ENCODE measurements at regions not wholly inside any gene's neighbourhood (a gene's known extent, or its start where the extent isn't known, plus 50 kb on each side); places are given as distances from the start of the nearest gene placed in this dataset.

DNA sequence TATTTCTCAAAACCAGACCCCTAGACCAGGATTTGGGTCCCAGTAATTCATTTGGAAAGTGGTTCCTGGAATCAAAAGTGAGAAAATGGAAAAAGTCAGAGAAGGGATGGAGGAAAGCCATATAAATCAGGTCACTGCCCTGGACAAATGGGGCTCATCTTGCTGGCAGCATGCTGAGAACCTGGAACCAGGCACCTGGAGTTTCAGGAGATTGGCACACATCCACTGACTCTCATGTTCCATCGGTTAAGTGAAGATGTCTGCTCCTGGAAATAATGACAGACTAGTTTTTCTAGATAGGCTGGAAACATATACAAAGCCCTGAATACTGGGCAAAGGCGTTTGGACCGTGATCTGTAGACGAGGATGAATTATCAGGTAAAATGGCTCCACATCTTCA lies 163.6 kb upstream of the HS3ST1 start:
- TF ChIP-seq, protein P1, sequence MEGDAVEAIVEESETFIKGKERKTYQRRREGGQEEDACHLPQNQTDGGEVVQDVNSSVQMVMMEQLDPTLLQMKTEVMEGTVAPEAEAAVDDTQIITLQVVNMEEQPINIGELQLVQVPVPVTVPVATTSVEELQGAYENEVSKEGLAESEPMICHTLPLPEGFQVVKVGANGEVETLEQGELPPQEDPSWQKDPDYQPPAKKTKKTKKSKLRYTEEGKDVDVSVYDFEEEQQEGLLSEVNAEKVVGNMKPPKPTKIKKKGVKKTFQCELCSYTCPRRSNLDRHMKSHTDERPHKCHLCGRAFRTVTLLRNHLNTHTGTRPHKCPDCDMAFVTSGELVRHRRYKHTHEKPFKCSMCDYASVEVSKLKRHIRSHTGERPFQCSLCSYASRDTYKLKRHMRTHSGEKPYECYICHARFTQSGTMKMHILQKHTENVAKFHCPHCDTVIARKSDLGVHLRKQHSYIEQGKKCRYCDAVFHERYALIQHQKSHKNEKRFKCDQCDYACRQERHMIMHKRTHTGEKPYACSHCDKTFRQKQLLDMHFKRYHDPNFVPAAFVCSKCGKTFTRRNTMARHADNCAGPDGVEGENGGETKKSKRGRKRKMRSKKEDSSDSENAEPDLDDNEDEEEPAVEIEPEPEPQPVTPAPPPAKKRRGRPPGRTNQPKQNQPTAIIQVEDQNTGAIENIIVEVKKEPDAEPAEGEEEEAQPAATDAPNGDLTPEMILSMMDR (conservative IDR thresholded peaks at IDR 0.05; ENCODE audit: low read depth, low read length) = no peak
- no peak for TF ChIP-seq EZH2 (IDR thresholded peaks at IDR 0.05; ENCODE audit: borderline replicate concordance, low read depth, low read length, poor library complexity, severe bottlenecking)

Data from A673 (cell line).